ENCODE measurements at regions not wholly inside any gene's neighbourhood (a gene's known extent, or its start where the extent isn't known, plus 50 kb on each side); places are given as distances from the start of the nearest gene placed in this dataset.
A peak's percentile ranks its signal among the peaks of the same experiment; 100 is the strongest.
"Not testable (repeated sequence)": the region's sequence is repeated elsewhere in the genome, so short reads cannot be mapped to it uniquely, and the experiment has no call there.

DNA sequence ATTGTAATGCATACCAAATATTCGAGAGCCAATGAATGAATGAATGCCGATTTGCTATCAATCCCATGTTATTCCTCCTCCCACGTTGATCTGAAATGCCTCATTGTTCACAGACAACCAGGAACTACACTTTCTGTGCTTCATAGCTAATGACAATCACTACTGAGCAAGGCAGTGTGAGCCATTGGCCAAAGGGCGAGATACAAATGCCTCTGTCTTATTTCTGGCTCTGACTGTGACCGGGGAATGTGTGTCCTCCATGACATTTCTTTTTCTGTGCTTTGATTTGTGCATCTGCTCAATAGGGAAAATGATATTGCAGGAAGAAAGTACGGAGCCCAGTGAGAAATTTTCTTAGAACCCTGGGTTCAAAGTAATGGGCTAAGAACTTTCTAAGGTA, 217.1 kb downstream of the CXCL12 start:
- no peak for DNase-seq

DNA sequence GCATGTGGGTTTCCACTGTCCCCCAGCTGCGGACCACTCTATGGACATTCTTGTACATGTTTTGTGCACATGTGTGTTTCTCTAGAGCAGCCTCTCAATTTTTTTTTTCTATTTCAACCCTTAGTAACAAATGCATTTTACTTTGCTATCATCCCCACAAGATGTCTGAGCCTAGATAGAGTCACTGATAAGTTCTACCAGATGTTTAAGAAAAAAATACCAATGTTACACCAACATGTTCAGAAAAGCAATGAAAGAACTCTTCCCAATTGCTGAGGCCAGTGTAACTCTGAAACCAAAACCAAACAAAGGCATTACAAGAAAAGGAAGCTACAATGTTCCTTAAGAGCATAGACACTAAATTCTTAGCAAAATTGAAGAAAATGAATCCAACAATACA, 218.5 kb downstream of the CXCL12 start:
- DNase-seq, result no peak

DNA sequence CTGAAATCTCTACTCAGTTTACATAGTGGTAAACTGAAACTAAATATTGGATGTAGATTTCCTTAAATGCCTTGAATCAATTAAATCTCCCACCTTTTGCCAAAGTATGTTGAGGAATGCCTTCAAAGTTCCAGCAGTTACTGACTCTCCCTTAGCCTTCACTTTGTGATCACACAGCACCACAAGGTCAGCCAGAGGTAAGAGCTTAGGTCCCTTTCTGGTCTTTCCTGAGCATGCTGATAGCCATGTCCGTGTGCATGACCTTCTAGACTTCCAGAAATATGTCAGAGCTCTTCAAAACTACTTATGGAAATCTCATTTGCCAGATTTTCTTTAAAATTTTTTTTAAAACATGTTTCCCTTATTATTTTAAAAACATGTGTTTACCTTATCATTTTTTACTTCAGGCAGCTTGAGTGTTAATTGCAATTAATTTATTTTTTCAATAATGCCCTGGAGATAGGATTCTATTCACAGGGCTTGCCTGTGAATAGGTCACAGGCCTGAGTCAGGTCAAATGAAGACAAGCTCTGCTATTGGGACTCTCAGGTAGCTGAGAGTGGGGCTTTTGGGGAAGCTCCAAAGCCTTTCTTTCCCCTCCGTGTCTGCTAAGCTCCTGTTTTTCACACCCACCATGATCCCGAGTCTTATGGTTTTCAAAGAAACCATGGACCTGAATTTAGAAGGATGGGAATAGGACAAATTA, 220.5 kb downstream of the CXCL12 start:
- DNase-seq, result no peak

GRCh38 chr10:44161184-44161583, 223.7 kb downstream of the CXCL12 start:
- no peak for DNase-seq

DNA sequence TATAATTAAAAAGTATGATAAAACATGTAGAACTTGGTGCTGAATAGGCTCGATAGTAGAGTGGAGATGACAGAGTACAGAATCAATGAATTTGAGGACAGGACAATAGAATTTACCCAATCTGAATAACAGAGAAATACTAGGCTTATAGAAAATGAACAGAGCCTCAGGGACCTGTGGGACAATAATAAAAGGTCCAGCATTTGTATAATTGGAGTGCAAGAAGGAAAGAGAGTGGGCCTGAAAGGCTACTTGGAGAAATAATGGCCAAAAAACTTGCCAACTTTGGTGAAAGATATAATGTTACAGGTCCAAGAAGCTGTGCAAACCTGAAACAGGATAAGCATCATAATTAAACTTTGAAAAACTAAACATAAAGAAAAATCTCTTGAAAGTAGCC, 227.3 kb downstream of the CXCL12 start:
- no peak for DNase-seq

GRCh38 chr10:44154956-44155355, 229.9 kb downstream of the CXCL12 start:
- peak; percentile 49 for DNase-seq

- no peak for DNase-seq
Measured at GRCh38 chr10:44153918-44154670, 230.8 kb downstream of the CXCL12 start.

DNA sequence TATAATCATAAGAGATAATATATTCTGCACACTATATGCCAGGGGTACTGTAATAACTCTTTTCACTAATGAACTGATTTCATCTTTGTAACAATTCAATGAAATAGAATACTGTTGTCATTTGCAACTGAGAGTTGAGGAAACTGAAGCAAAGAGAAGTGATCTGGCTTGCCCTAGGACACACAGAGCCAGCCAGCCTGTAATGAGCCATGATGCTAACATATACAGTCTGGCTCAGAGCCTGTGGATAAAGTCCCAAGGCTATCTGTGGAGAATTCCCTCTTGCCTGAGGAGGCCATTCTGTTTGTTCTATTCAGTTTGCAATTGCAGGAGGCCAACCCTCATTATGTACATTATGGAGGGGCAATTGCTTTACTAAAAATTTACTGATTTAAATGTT, 241.3 kb downstream of the CXCL12 start:
- DNase-seq, result no peak

- DNase-seq, result peak; percentile 3
Measured at GRCh38 chr10:44132361-44133289, 252.3 kb downstream of the CXCL12 start.

DNA sequence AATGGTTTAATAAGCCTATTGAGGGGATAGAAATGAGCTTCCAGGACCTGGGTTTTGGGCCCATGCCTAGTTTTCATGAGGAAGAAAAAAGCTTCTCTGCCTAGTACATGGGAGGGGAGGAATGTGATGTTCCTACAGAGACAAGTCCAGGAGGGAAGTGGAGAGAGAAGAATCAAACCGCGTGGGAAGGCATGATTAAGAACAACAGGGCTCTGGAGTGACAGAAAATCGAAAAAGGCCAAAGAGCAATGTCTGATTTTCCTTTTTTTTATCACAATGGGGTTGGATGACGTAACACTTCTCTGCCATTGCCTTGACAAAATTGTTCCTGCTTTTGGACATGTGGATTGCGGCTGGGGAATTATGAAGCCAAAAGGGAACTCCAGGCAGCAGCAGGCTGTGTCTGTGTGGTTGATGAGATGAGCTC, 258.6 kb downstream of the CXCL12 start:
- DNase-seq, result no peak

GRCh38 chr10:44125879-44126278, 259.0 kb downstream of the CXCL12 start:
- DNase-seq, result peak; percentile 95

- no peak for DNase-seq
Measured at GRCh38 chr10:44118500-44118899, 266.4 kb downstream of the CXCL12 start.

DNA sequence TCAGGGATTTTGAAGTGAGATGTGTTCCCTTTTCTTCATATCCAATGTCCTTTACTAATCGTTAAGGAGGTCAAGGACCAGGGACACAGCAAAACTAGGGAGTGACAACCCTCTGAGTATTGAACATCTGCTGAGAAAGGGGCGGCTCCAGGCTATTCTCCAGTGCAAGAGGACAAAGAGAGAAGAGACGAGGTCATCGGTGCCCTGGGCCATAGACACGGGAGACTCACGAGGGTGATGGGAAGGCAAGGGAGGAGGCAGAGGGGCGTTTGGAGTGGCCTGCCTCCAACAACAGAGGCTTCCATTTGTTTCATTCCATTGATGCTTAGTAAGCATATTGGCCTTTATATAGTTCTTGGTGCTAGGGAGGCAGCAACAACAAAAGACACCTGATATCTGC, 268.4 kb downstream of the CXCL12 start:
- DNase-seq, result no peak

GRCh38 chr10:44115516-44115915, 269.4 kb downstream of the CXCL12 start:
- no peak for DNase-seq

GRCh38 chr10:44114441-44114840, 270.5 kb downstream of the CXCL12 start:
- DNase-seq, result no peak

GRCh38 chr10:44112280-44112679, 272.6 kb downstream of the CXCL12 start:
- not testable (repeated sequence) for DNase-seq

GRCh38 chr10:44105696-44106095, 279.2 kb downstream of the CXCL12 start:
- peak; percentile 16 for DNase-seq

GRCh38 chr10:44102726-44103255, 282.1 kb downstream of the CXCL12 start:
- DNase-seq, result no peak

- no peak for DNase-seq
Measured at GRCh38 chr10:44101082-44101481, 283.8 kb downstream of the CXCL12 start.

DNA sequence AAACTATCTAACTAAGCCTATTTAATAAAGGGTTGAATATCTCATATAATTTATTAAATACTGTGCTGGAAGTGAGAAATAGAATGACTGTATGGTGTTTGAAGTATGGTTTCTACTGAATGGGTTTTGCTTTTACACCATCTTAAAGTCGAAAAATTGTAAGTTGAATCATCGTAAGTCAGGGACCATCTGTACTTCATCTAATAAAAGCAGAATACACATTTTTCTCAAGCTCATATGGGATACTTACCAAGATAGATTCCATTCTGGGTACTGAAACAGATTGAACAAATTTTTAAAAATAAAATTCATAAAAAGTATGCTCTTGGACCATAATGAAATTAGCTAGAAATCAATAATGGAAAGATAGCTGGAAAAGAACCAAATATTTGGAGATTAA, 285.4 kb downstream of the CXCL12 start:
- DNase-seq, result no peak

DNA sequence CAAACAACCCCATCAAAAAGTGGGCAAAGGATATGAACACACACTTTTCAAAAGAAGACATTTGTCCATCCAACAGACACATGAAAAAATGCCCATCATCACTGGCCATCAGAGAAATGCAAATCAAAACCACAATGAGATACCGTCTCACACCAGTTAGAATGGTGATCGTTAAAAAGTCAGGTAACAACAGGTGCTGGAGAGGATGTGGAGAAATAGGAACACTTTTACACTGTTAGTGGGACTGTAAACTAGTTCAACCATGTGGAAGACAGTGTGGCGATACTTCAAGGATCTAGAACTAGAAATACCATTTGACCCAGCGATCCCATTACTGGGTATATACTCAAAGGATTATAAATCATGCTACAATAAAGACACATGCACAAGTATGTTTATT, 288.7 kb downstream of the CXCL12 start:
- DNase-seq, result not testable (repeated sequence)

DNA sequence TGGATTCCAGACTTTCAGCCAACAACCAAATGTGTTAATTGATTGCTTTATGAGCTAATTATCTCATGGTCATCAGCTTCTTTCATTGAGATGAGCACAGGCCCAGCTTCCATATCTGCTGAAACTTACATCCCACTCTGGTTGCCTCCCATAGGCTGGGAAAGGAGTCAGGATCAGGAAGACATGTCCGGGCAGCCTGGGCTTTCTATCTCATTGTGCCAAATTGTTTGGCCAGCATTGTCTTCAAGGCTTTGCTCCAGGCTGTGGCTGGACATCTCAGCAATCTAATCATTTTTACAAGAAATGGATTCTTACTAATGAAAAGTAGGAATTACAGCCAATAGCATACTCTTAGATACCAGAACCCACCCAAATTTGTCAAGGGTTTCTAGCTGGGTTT, 295.2 kb downstream of the CXCL12 start:
- no peak for DNase-seq

DNA sequence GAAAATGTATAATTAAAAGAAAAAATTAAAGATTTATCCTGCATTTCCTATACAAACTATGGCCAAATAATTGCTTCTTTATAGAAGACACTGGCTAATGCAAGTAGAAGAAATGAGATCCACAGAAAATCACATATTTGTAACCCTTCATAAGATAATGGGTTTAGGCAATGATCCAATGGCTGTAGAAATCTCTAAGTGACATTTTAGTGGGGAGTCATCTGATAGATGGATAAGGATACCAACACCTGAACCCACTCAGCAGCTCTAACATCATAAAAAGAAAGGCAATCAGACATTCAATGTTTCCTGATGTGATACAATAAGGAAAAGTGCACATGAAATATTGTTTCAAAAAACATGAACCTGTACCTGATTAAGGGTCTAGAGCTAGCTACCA, 297.5 kb downstream of the CXCL12 start:
- DNase-seq, result no peak
